ENCODE measurements at regions not wholly inside any gene's neighbourhood (a gene's known extent, or its start where the extent isn't known, plus 50 kb on each side); places are given as distances from the start of the nearest gene placed in this dataset.
"Not testable (repeated sequence)": the region's sequence is repeated elsewhere in the genome, so short reads cannot be mapped to it uniquely, and the experiment has no call there.

DNA sequence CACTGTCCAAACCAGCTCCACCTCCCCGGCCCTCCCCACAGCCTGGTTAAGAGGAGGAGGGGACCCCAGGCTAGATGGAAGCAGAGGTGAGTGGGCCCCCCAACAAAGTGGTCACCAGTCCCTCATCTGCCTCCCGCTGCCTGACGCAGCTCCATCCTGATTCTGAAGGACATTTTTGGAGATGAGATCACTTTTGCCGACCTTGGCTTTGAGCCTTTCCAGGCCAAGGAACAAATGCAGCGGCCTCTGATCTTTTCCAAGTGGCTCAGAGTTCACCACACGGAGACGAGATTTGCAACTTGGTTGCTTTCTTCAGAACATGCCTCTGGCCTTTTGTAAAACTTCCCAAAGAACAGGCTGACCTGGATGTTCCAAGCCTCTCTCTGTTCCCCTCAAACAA is 223.1 kb downstream of the NPHP4 start:
- H3K4me3 ChIP-seq: no peak overlapping the region
- peaks cover 51% of the 10 kb centered on the region for H3K27me3 ChIP-seq
- 70% methylated on average over 7 of the region's 7 CpGs; no CpG with 5 or more reads in 1 of the 2 donors for WGBS, 2 donors (ENCODE audit: low coverage in 1 of 2)
- H3K9me3 ChIP-seq: no peaks in the 10 kb centered on the region
- DNase-seq: no peak
- TF ChIP-seq EP300 (IDR thresholded peaks at IDR 0.05; ENCODE audit: low read depth) (no peak), POLR2AphosphoS5 (IDR thresholded peaks at IDR 0.05) (no peak), POLR2A (IDR thresholded peaks at IDR 0.05) (no peak)
- TF ChIP-seq, protein P1, sequence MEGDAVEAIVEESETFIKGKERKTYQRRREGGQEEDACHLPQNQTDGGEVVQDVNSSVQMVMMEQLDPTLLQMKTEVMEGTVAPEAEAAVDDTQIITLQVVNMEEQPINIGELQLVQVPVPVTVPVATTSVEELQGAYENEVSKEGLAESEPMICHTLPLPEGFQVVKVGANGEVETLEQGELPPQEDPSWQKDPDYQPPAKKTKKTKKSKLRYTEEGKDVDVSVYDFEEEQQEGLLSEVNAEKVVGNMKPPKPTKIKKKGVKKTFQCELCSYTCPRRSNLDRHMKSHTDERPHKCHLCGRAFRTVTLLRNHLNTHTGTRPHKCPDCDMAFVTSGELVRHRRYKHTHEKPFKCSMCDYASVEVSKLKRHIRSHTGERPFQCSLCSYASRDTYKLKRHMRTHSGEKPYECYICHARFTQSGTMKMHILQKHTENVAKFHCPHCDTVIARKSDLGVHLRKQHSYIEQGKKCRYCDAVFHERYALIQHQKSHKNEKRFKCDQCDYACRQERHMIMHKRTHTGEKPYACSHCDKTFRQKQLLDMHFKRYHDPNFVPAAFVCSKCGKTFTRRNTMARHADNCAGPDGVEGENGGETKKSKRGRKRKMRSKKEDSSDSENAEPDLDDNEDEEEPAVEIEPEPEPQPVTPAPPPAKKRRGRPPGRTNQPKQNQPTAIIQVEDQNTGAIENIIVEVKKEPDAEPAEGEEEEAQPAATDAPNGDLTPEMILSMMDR (IDR thresholded peaks at IDR 0.05): no peak
- in situ Hi-C loops (cut with MboI; ENCODE audit: low pct_ligation_motif_present in 1 of 4, low pct_unique_long_range_greater_than_20kb in 1 of 4, low sequenced_read_pairs in 3 of 4): no loop called here
- intact Hi-C loops (cut with DNase I; ENCODE audit: low total_unique reads): no loop called here
- H3K27ac ChIP-seq: no peak overlapping the region
- H3K4me1 ChIP-seq: peaks cover 0 to 3% (median 0%) of the 10 kb centered on the region in 4 donors
- no peaks in the 10 kb centered on the region for H3K36me3 ChIP-seq

GRCh38 chr1:5768014-5768413 is 224.2 kb downstream of the NPHP4 start:
- in situ Hi-C loops (cut with MboI; ENCODE audit: low pct_ligation_motif_present in 1 of 4, low pct_unique_long_range_greater_than_20kb in 1 of 4, low sequenced_read_pairs in 3 of 4): no loop called here
- WGBS, 2 donors (ENCODE audit: low coverage in 1 of 2): 71% methylated on average over 10 of the region's 10 CpGs; no CpG with 5 or more reads in 1 of the 2 donors
- no peak overlapping the region for H3K4me3 ChIP-seq

DNA sequence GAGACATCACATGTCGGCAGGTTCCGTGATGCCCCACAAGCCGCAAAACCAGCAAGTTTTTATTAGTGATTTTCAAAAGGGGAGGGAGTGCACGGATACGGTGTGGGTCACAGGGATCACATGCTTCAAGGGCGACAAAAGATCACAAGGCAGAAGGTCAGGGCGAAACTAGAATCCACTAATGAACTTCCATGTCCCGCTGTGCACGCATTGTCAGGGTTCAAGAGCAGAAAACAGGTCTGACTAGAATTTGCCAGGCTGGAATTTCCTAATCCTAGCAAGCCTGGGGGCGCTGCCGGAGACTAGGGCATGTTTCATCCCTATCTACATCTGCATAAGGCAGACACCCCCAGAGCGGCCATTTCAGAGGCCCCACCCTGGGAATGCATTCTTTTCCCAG is 225.2 kb downstream of the NPHP4 start:
- in situ Hi-C loops (cut with MboI; ENCODE audit: low pct_ligation_motif_present in 1 of 4, low pct_unique_long_range_greater_than_20kb in 1 of 4, low sequenced_read_pairs in 3 of 4); H3K4me1 ChIP-seq; H3K9me3 ChIP-seq; H3K4me3 ChIP-seq; H3K36me3 ChIP-seq; intact Hi-C loops (cut with DNase I; ENCODE audit: low total_unique reads); DNase-seq; H3K27ac ChIP-seq: not testable (repeated sequence)
- 56 to 57% methylated on average over 8 to 12 of the region's 12 CpGs for WGBS, 2 donors (ENCODE audit: low coverage in 1 of 2)
- peaks cover 58% of the 10 kb centered on the region for H3K27me3 ChIP-seq

More at GRCh38 chr1:5768014-5768413, 224.2 kb downstream of the NPHP4 start:
- Histone ChIP-seq H3K4me1 (peaks cover 0 to 3% (median 0%) of the 10 kb centered on the region in 4 donors), H3K9me3 (no peaks in the 10 kb centered on the region), H3K27ac (no peak overlapping the region), H3K36me3 (no peaks in the 10 kb centered on the region), H3K27me3 (peaks cover 55% of the 10 kb centered on the region)
- DNase-seq: no peak
- intact Hi-C loops (cut with DNase I; ENCODE audit: low total_unique reads): no loop called here
- TF ChIP-seq EP300 (IDR thresholded peaks at IDR 0.05; ENCODE audit: low read depth): no peak
- no peak for TF ChIP-seq POLR2A (IDR thresholded peaks at IDR 0.05)
- TF ChIP-seq POLR2AphosphoS5 (IDR thresholded peaks at IDR 0.05): no peak
- TF ChIP-seq, protein P1 (IDR thresholded peaks at IDR 0.05): no peak

GRCh38 chr1:5765997-5766913 is 226.0 kb downstream of the NPHP4 start:
- no peaks in the 10 kb centered on the region for H3K36me3 ChIP-seq
- peaks cover 54% of the 10 kb centered on the region for H3K27me3 ChIP-seq
- 56 to 80% methylated on average over 1 to 17 of the region's 17 CpGs for WGBS, 2 donors (ENCODE audit: low coverage in 1 of 2)
- TF ChIP-seq, protein P1 (IDR thresholded peaks at IDR 0.05): no peak
- TF ChIP-seq POLR2A (IDR thresholded peaks at IDR 0.05) (no peak), POLR2AphosphoS5 (IDR thresholded peaks at IDR 0.05) (no peak), EP300 (IDR thresholded peaks at IDR 0.05; ENCODE audit: low read depth) (no peak)
- DNase-seq: no peak
- intact Hi-C loops (cut with DNase I; ENCODE audit: low total_unique reads) (no loop called here), in situ Hi-C loops (cut with MboI; ENCODE audit: low pct_ligation_motif_present in 1 of 4, low pct_unique_long_range_greater_than_20kb in 1 of 4, low sequenced_read_pairs in 3 of 4) (no loop called here)
- H3K9me3 ChIP-seq: no peaks in the 10 kb centered on the region
- H3K4me3 ChIP-seq: no peak overlapping the region
- peaks cover 0 to 3% (median 0%) of the 10 kb centered on the region in 4 donors for H3K4me1 ChIP-seq
- no peak overlapping the region for H3K27ac ChIP-seq
